ENCODE measurements at regions not wholly inside any gene's neighbourhood (a gene's known extent, or its start where the extent isn't known, plus 50 kb on each side); places are given as distances from the start of the nearest gene placed in this dataset.

DNA sequence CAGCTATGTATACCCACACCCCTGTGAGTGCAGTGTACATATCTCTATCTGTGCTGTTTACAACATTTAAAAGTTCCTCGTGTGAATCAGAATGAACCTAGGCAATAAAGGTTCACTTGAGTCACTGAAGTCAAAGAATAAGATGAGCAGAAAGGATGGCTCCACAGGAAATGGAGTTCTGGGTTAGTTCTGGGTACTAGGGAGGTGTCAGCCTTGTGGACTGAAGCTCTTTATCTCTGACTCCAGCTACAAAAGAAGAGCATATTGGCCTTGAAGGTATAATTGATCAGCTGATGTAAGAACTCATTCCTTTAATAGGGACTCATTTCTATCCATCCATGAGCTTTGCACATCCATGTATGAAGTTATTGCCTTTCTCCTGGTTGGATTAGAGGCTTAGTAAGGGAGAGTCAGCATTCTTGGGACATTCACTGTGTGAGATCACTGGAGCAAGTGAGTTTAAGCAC, 73.9 kb upstream of the BACH2 start:
- DNase-seq (ENCODE audit: low read depth), result no peak
- TF ChIP-seq, protein P1, sequence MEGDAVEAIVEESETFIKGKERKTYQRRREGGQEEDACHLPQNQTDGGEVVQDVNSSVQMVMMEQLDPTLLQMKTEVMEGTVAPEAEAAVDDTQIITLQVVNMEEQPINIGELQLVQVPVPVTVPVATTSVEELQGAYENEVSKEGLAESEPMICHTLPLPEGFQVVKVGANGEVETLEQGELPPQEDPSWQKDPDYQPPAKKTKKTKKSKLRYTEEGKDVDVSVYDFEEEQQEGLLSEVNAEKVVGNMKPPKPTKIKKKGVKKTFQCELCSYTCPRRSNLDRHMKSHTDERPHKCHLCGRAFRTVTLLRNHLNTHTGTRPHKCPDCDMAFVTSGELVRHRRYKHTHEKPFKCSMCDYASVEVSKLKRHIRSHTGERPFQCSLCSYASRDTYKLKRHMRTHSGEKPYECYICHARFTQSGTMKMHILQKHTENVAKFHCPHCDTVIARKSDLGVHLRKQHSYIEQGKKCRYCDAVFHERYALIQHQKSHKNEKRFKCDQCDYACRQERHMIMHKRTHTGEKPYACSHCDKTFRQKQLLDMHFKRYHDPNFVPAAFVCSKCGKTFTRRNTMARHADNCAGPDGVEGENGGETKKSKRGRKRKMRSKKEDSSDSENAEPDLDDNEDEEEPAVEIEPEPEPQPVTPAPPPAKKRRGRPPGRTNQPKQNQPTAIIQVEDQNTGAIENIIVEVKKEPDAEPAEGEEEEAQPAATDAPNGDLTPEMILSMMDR (IDR thresholded peaks at IDR 0.05; ENCODE audit: control insufficient read depth, extremely low read depth, insufficient read depth), result no peak
- H3K4me3 ChIP-seq (ENCODE audit: low read depth, low read length), result no peak overlapping the region

- TF ChIP-seq, protein P1 (IDR thresholded peaks at IDR 0.05; ENCODE audit: control insufficient read depth, extremely low read depth, insufficient read depth), result no peak
- no peak for DNase-seq (ENCODE audit: low read depth)
- no peak overlapping the region for H3K4me3 ChIP-seq (ENCODE audit: low read depth, low read length)
Measured at GRCh38 chr6:90369651-90370050, 73.0 kb upstream of the BACH2 start.

GRCh38 chr6:90369024-90369519, 72.4 kb upstream of the BACH2 start:
- TF ChIP-seq, protein P1 (IDR thresholded peaks at IDR 0.05; ENCODE audit: control insufficient read depth, extremely low read depth, insufficient read depth), result no peak
- H3K4me3 ChIP-seq (ENCODE audit: low read depth, low read length), result no peak overlapping the region
- peak; percentile 89 for DNase-seq (ENCODE audit: low read depth)

- TF ChIP-seq, protein P1 (IDR thresholded peaks at IDR 0.05; ENCODE audit: control insufficient read depth, extremely low read depth, insufficient read depth), result no peak
- no peak for DNase-seq (ENCODE audit: low read depth)
- H3K4me3 ChIP-seq (ENCODE audit: low read depth, low read length), result no peak overlapping the region
Measured at GRCh38 chr6:90368601-90369000, 72.0 kb upstream of the BACH2 start.

DNA sequence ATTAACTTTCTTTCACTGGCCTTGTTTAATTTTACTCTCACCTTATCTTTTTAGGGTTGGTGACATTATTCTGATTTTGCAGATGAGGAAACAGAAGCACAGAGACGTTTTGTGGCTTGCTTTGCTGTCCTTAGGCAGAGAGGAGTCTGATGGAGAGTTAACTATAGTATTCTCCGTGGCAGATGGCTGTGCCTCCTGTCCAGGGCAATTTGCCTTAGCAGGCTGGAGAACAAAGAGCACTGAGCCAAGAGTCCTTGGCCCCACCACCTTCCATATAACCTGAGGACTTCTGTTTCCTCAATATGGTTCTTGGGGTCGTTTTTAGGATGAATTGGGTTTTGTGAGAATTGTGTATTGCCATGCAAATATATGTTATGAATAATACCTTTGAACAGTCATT, 71.4 kb upstream of the BACH2 start:
- DNase-seq (ENCODE audit: low read depth), result no peak
- TF ChIP-seq, protein P1 (IDR thresholded peaks at IDR 0.05; ENCODE audit: control insufficient read depth, extremely low read depth, insufficient read depth), result no peak
- no peak overlapping the region for H3K4me3 ChIP-seq (ENCODE audit: low read depth, low read length)

GRCh38 chr6:90365565-90366219, 69.0 kb upstream of the BACH2 start:
- no peak for DNase-seq (ENCODE audit: low read depth)
- TF ChIP-seq, protein P1 (IDR thresholded peaks at IDR 0.05; ENCODE audit: control insufficient read depth, extremely low read depth, insufficient read depth), result no peak
- H3K4me3 ChIP-seq (ENCODE audit: low read depth, low read length), result no peak overlapping the region

GRCh38 chr6:90365002-90365401, 68.4 kb upstream of the BACH2 start:
- DNase-seq (ENCODE audit: low read depth), result no peak
- TF ChIP-seq, protein P1 (IDR thresholded peaks at IDR 0.05; ENCODE audit: control insufficient read depth, extremely low read depth, insufficient read depth), result no peak
- H3K4me3 ChIP-seq (ENCODE audit: low read depth, low read length), result no peak overlapping the region
